IPS DF 6.9 (cell line): ENCODE measurements at regions not wholly inside any gene's neighbourhood (a gene's known extent, or its start where the extent isn't known, plus 50 kb on each side); places are given as distances from the start of the nearest gene placed in this dataset.

Source experiments
- DNase-seq: peaks from one replicate; pipeline ENCODE4 v3.0.0-alpha.2; 2013; ENCODE audit warnings: low read depth, low spot score
- H3K27ac ChIP-seq: one replicate; pipeline ENCODE4 v1.5.1; 2013; ENCODE audit warnings: low read length, control low read depth
- H3K27me3 ChIP-seq: 2 replicates; pipeline ENCODE4 v1.6.1; 2013; ENCODE audit warnings: mild to moderate bottlenecking, low read length; ENCODE audit not compliant: control insufficient read depth, insufficient read depth
- H3K36me3 ChIP-seq: 2 replicates; pipeline ENCODE4 v1.6.1; 2013; ENCODE audit warnings: low read length; ENCODE audit not compliant: control insufficient read depth, insufficient read depth
- H3K4me1 ChIP-seq: 2 replicates; pipeline ENCODE4 v1.6.1; 2013; ENCODE audit warnings: low read length; ENCODE audit not compliant: control insufficient read depth, insufficient read depth
- H3K4me3 ChIP-seq: 2 replicates; pipeline ENCODE4 v1.5.1; 2013; ENCODE audit warnings: mild to moderate bottlenecking, low read length
- H3K9me3 ChIP-seq: 2 replicates; pipeline ENCODE4 v1.6.1; 2013; ENCODE audit warnings: low read length, inconsistent platforms; ENCODE audit not compliant: control insufficient read depth, insufficient read depth
- WGBS: extraction: QIAGEN DNeasy Blood & Tissue Kit; methylation state at CpG from one replicate; pipeline ENCODE4 v1.1.7; 2013; ENCODE audit warnings: mixed read lengths, missing lambda C conversion rate; ENCODE audit not compliant: insufficient read length, insufficient coverage; 5-methylcytosine and 5-hydroxymethylcytosine counted together

DNA sequence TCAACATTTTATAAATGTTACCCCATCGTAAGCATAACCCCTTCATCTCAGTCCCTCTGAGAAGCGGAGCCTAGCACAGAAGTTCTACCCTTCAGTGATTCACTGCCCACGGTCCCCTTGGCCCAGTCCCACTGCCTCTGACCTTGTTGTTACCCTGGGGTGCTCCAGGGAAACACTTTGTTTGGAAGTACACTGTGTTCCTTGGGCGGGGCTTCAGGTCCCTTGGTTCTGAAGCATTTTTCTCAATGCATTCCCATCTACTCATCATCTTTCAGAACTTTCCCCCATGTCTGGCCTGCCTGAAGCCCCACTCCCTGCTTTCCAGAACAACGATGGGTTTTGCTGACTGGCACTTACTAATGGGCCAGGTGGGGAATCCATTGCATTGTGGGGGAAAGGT is 296.2 kb downstream of the FOXA2 start:
- Histone ChIP-seq H3K9me3 (no peaks in the 10 kb centered on the region), H3K4me1 (no peaks in the 10 kb centered on the region), H3K36me3 (no peaks in the 10 kb centered on the region), H3K4me3 (no peak overlapping the region), H3K27me3 (no peaks in the 10 kb centered on the region), H3K27ac (no peak overlapping the region)
- no peak for DNase-seq
- no CpG with 5 or more reads among the region's 5 CpGs for WGBS

GRCh38 chr20:22285555-22285954 is 298.8 kb downstream of the FOXA2 start:
- no peak for DNase-seq
- no peaks in the 10 kb centered on the region for H3K4me1 ChIP-seq
- no peaks in the 10 kb centered on the region for H3K9me3 ChIP-seq
- no peaks in the 10 kb centered on the region for H3K27me3 ChIP-seq
- H3K27ac ChIP-seq = no peak overlapping the region
- WGBS = no CpG with 5 or more reads among the region's 1 CpG
- no peak overlapping the region for H3K4me3 ChIP-seq
- no peaks in the 10 kb centered on the region for H3K36me3 ChIP-seq

GRCh38 chr20:22282696-22283095 is 301.7 kb downstream of the FOXA2 start:
- no peak for DNase-seq
- no peak overlapping the region for H3K4me3 ChIP-seq
- H3K27me3 ChIP-seq = no peaks in the 10 kb centered on the region; the same call in 1 of the 2 replicates
- H3K4me1 ChIP-seq = no peaks in the 10 kb centered on the region
- H3K27ac ChIP-seq = no peak overlapping the region
- H3K9me3 ChIP-seq = no peaks in the 10 kb centered on the region
- H3K36me3 ChIP-seq = no peaks in the 10 kb centered on the region
- no CpG with 5 or more reads among the region's 3 CpGs for WGBS

GRCh38 chr20:22274330-22274729 is 310.0 kb downstream of the FOXA2 start:
- no CpG with 5 or more reads among the region's 4 CpGs for WGBS
- DNase-seq = no peak

DNA sequence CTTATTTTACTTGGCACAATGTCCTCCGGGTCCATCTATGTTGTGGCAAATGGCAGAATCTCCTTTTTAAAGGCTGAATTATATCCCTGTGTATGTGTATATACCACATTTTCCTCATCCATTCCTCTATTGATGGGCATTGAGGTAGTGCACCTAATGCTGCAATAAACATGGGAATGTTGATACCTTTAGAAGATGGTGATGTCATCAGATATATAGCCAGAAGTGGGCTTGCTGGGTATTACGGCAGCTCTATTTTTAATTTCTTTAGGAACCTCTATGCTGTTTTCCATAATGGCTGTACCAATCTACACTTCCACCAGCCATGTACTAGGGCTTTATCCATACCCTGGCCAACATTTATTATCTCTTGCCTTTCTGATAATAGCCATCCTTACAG is 315.7 kb downstream of the FOXA2 start:
- DNase-seq = no peak
- no peak overlapping the region for H3K27ac ChIP-seq
- no CpG with 5 or more reads among the region's 2 CpGs for WGBS
- H3K36me3 ChIP-seq = no peaks in the 10 kb centered on the region
- no peaks in the 10 kb centered on the region for H3K27me3 ChIP-seq
- no peak overlapping the region for H3K4me3 ChIP-seq
- no peaks in the 10 kb centered on the region for H3K4me1 ChIP-seq
- H3K9me3 ChIP-seq = no peaks in the 10 kb centered on the region

More at GRCh38 chr20:22274330-22274729, 310.0 kb downstream of the FOXA2 start:
- Histone ChIP-seq H3K9me3 (no peaks in the 10 kb centered on the region), H3K4me1 (no peaks in the 10 kb centered on the region), H3K36me3 (no peaks in the 10 kb centered on the region), H3K27me3 (no peaks in the 10 kb centered on the region; the same call in 1 of the 2 replicates), H3K4me3 (no peak overlapping the region), H3K27ac (no peak overlapping the region)

GRCh38 chr20:22264917-22265316 is 319.5 kb downstream of the FOXA2 start:
- Histone ChIP-seq H3K36me3 (no peaks in the 10 kb centered on the region), H3K27me3 (no peaks in the 10 kb centered on the region), H3K4me1 (no peaks in the 10 kb centered on the region), H3K9me3 (no peaks in the 10 kb centered on the region), H3K27ac (no peak overlapping the region), H3K4me3 (no peak overlapping the region)
- no peak for DNase-seq
- no CpG with 5 or more reads among the region's 4 CpGs for WGBS

DNA sequence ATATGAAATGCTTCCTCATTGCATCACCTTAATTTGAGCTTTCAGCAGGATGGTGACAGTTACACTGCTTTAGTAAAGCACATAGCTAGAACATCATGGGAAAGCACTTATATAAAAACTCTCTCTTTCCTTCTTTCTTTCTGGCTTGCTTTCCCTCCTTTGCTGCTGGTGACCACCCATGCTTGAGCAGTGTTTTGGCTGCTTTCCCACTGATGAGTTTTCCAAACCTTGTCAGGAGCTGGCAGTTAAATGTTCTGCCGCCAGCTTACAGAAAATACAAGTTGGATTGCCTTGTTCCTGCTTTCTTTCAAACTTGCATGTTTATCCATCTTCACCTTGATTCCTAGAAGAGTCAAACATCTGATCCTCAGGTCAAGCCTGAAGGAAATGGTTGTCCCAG is 323.9 kb downstream of the FOXA2 start:
- no peaks in the 10 kb centered on the region for H3K9me3 ChIP-seq
- H3K36me3 ChIP-seq = no peaks in the 10 kb centered on the region
- no CpG with 5 or more reads among the region's 1 CpG for WGBS
- H3K27me3 ChIP-seq = no peaks in the 10 kb centered on the region
- no peak overlapping the region for H3K4me3 ChIP-seq
- H3K4me1 ChIP-seq = no peaks in the 10 kb centered on the region
- no peak for DNase-seq
- no peak overlapping the region for H3K27ac ChIP-seq

- Histone ChIP-seq H3K4me3 (no peak overlapping the region), H3K27me3 (no peaks in the 10 kb centered on the region), H3K9me3 (no peaks in the 10 kb centered on the region), H3K27ac (no peak overlapping the region), H3K4me1 (no peaks in the 10 kb centered on the region), H3K36me3 (no peaks in the 10 kb centered on the region)
- no peak for DNase-seq
- WGBS = no CpG with 5 or more reads among the region's 6 CpGs
Measured at GRCh38 chr20:22257912-22258311, 326.5 kb downstream of the FOXA2 start.

DNA sequence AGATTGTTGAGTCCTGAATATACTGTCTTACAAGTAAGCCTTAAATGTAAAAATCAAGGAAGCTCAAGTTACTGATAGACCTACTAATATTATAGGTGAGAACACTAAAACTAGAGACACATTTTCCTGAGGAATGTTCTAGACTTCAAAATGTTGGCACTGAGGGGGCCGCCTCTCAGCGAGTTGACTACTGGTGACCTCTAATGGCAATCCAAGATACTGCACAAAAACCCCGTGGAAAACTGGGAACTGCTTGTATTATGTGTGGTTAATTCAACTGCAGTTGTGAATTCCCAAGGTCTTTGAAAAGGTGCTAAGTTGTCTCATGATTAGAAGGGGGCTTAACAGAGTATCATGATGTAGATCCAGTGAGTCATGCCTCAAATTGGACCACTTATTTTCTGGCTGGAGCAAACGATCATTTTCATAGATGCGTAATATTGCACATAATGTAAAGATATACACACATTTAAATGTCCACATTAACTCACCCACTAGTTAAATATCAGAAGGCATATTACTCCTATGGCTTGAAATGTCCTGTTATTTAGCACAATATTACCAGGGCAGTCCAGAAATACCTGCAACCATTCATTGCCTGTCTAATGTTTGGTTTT is 336.2 kb downstream of the FOXA2 start:
- Histone ChIP-seq H3K27ac (no peak overlapping the region), H3K9me3 (no peaks in the 10 kb centered on the region), H3K36me3 (no peaks in the 10 kb centered on the region), H3K4me3 (no peak overlapping the region), H3K4me1 (0 out of 2 replicates have a peak, but pooled peaks cover 1% of the 10 kb centered on the region), H3K27me3 (no peaks in the 10 kb centered on the region)
- DNase-seq = no peak
- no CpG with 5 or more reads among the region's 5 CpGs for WGBS

- no CpG with 5 or more reads among the region's 3 CpGs for WGBS
Measured at GRCh38 chr20:22245139-22245538, 339.2 kb downstream of the FOXA2 start.

GRCh38 chr20:22243067-22243466 is 341.3 kb downstream of the FOXA2 start:
- no peak for DNase-seq
- H3K36me3 ChIP-seq = no peaks in the 10 kb centered on the region
- no CpG with 5 or more reads among the region's 5 CpGs for WGBS
- no peaks in the 10 kb centered on the region for H3K4me1 ChIP-seq
- H3K4me3 ChIP-seq = no peak overlapping the region
- no peaks in the 10 kb centered on the region for H3K9me3 ChIP-seq
- no peaks in the 10 kb centered on the region for H3K27me3 ChIP-seq
- no peak overlapping the region for H3K27ac ChIP-seq

More at GRCh38 chr20:22245139-22245538, 339.2 kb downstream of the FOXA2 start:
- Histone ChIP-seq H3K4me3 (no peak overlapping the region), H3K36me3 (no peaks in the 10 kb centered on the region), H3K9me3 (no peaks in the 10 kb centered on the region), H3K27ac (no peak overlapping the region), H3K27me3 (no peaks in the 10 kb centered on the region), H3K4me1 (no peaks in the 10 kb centered on the region)
- no peak for DNase-seq
